ENCODE measurements at regions not wholly inside any gene's neighbourhood (a gene's known extent, or its start where the extent isn't known, plus 50 kb on each side); places are given as distances from the start of the nearest gene placed in this dataset.

GRCh38 chr5:163293836-163294235 is 143.6 kb upstream of the CCNG1 start:
- no peaks in the 10 kb centered on the region for H3K36me3 Mint-ChIP-seq (ENCODE audit: low read depth)
- H3K27me3 Mint-ChIP-seq (ENCODE audit: low read depth) = peaks cover 23% of the 10 kb centered on the region
- H3K4me3 Mint-ChIP-seq (ENCODE audit: unreplicated experiment) = no peak overlapping the region
- no peaks in the 10 kb centered on the region for H3K9me3 Mint-ChIP-seq (ENCODE audit: low read depth)
- DNase-seq (ENCODE audit: low spot score) = no peak
- no peak overlapping the region for H3K27ac Mint-ChIP-seq (ENCODE audit: unreplicated experiment)
- TF ChIP-seq CTCF (IDR thresholded peaks at IDR 0.05) = no peak
- no peaks in the 10 kb centered on the region for H3K4me1 Mint-ChIP-seq (ENCODE audit: low read depth)

DNA sequence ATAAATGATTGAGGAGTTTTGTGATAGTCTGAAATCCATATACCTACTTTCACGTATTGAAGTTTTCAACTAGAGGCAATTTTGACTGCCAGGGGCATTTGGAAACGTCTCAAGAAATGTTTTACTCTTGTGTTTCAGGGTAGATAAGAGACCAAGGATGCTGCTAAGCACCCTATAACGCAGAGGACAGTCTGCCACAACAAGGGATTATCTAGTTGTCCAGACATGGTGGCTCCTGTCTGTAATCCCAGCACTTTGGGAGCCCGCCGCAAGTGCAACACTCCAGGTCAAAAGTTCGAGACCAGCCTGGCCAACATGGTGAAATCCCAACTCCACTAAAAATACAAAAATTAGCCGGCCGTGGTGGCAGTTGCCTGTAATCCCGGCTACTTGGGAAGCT is 133.7 kb upstream of the CCNG1 start:
- H3K4me1 Mint-ChIP-seq (ENCODE audit: low read depth) = no peaks in the 10 kb centered on the region
- no peak overlapping the region for H3K27ac Mint-ChIP-seq (ENCODE audit: unreplicated experiment)
- DNase-seq (ENCODE audit: low spot score) = no peak
- H3K9me3 Mint-ChIP-seq (ENCODE audit: low read depth) = no peaks in the 10 kb centered on the region
- H3K27me3 Mint-ChIP-seq (ENCODE audit: low read depth) = peaks cover 16% of the 10 kb centered on the region
- H3K36me3 Mint-ChIP-seq (ENCODE audit: low read depth) = no peaks in the 10 kb centered on the region
- no peak for TF ChIP-seq CTCF (IDR thresholded peaks at IDR 0.05)
- H3K4me3 Mint-ChIP-seq (ENCODE audit: unreplicated experiment) = no peak overlapping the region

DNA sequence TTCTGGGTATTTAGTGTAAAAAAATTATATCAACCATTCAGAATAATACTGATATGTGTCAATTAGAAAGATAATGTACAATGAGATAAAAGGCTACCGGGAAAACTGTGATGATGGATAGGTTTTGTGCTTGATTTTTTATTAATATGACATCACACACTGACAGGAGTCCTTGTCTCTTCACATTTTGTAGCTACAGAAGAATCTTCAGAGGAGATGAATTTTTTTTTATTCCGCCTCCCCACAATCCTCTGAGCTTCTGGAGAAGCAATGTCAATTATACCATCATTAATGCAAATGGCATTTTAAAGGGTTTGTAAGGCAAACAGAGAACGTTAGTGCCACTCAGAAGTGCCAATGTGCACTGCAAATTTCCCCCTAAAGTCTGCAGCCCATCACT is 131.7 kb upstream of the CCNG1 start:
- DNase-seq (ENCODE audit: low spot score) = no peak
- no peaks in the 10 kb centered on the region for H3K36me3 Mint-ChIP-seq (ENCODE audit: low read depth)
- H3K27ac Mint-ChIP-seq (ENCODE audit: unreplicated experiment) = no peak overlapping the region

GRCh38 chr5:163306421-163306820 is 131.0 kb upstream of the CCNG1 start:
- H3K36me3 Mint-ChIP-seq (ENCODE audit: low read depth) = no peaks in the 10 kb centered on the region
- H3K4me1 Mint-ChIP-seq (ENCODE audit: low read depth) = no peaks in the 10 kb centered on the region
- TF ChIP-seq CTCF (IDR thresholded peaks at IDR 0.05) = peak; percentile 63
- H3K27ac Mint-ChIP-seq (ENCODE audit: unreplicated experiment) = no peak overlapping the region
- no peak overlapping the region for H3K4me3 Mint-ChIP-seq (ENCODE audit: unreplicated experiment)
- DNase-seq (ENCODE audit: low spot score) = no peak
- no peaks in the 10 kb centered on the region for H3K9me3 Mint-ChIP-seq (ENCODE audit: low read depth)
- peaks cover 11% of the 10 kb centered on the region for H3K27me3 Mint-ChIP-seq (ENCODE audit: low read depth)

More for the DNA sequence above, 131.7 kb upstream of the CCNG1 start:
- Mint-ChIP-seq H3K9me3 (ENCODE audit: low read depth) (no peaks in the 10 kb centered on the region), H3K4me1 (ENCODE audit: low read depth) (no peaks in the 10 kb centered on the region), H3K27me3 (ENCODE audit: low read depth) (peaks cover 13% of the 10 kb centered on the region), H3K4me3 (ENCODE audit: unreplicated experiment) (no peak overlapping the region)
- no peak for TF ChIP-seq CTCF (IDR thresholded peaks at IDR 0.05)

- no peak for DNase-seq (ENCODE audit: low spot score)
- TF ChIP-seq CTCF (IDR thresholded peaks at IDR 0.05) = no peak
- H3K4me1 Mint-ChIP-seq (ENCODE audit: low read depth) = no peaks in the 10 kb centered on the region
- no peak overlapping the region for H3K4me3 Mint-ChIP-seq (ENCODE audit: unreplicated experiment)
- H3K27me3 Mint-ChIP-seq (ENCODE audit: low read depth) = peaks cover 4% of the 10 kb centered on the region
- H3K9me3 Mint-ChIP-seq (ENCODE audit: low read depth) = peaks cover 20% of the 10 kb centered on the region
- no peak overlapping the region for H3K27ac Mint-ChIP-seq (ENCODE audit: unreplicated experiment)
- H3K36me3 Mint-ChIP-seq (ENCODE audit: low read depth) = peaks cover 2% of the 10 kb centered on the region
These were observed 127.5 kb upstream of the CCNG1 start for GRCh38 chr5:163309914-163310313.

Measured in chondrocyte (in vitro differentiated cells).